ENCODE measurements at regions not wholly inside any gene's neighbourhood (a gene's known extent, or its start where the extent isn't known, plus 50 kb on each side); places are given as distances from the start of the nearest gene placed in this dataset.

DNA sequence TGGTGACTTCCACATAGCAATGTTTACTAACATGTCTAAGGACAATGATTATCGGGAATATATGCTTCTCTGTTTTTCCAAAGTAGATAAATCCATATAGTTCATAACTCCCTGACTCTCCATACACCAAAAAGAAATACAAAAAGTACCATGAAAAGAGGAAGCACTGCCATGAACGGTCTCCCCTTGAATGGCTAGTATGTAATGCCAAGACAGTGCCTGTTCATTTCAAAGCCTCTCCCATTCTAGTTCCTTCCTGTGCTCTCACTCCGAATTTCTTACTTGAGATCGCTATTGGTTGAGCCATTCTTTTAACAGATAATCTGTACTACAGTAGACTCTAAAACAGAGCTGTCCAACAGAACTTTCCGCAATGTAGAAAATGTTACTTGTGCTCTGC lies 54.8 kb upstream of the EDN1 start:
- H3K36me3 ChIP-seq (ENCODE audit: control insufficient read depth, insufficient read depth, low read length) = no peaks in the 10 kb centered on the region
- POLR2A ChIA-PET = no interaction called here
- DNase-seq (ENCODE audit: low read depth) = no peak
- CTCF ChIA-PET = interaction anchor here (0.5 to 1.1 kb wide), 2 partner anchors 11 to 188 kb away, joined by 3 to 4 read pairs; no protein-coding TSS in a partner anchor
- H3K27me3 ChIP-seq (ENCODE audit: control insufficient read depth, insufficient read depth, low read length) = no peaks in the 10 kb centered on the region
- no peak for TF ChIP-seq CTCF (IDR thresholded peaks at IDR 0.05; ENCODE audit: insufficient read depth, low read depth, low read length)
- H3K4me3 ChIP-seq (ENCODE audit: low read depth, low read length) = no peak overlapping the region

- TF ChIP-seq CTCF (IDR thresholded peaks at IDR 0.05; ENCODE audit: insufficient read depth, low read depth, low read length) = no peak
- Histone ChIP-seq H3K27me3 (ENCODE audit: control insufficient read depth, insufficient read depth, low read length) (no peaks in the 10 kb centered on the region), H3K36me3 (ENCODE audit: control insufficient read depth, insufficient read depth, low read length) (no peaks in the 10 kb centered on the region), H3K4me3 (ENCODE audit: low read depth, low read length) (no peak overlapping the region)
- POLR2A ChIA-PET = no interaction called here
- CTCF ChIA-PET = interaction anchor here (0.6 to 1.0 kb wide), 3 partner anchors 11 to 718 kb away, joined by 3 read pairs; no protein-coding TSS in a partner anchor
- DNase-seq (ENCODE audit: low read depth) = no peak
Measured at GRCh38 chr6:12238219-12238618, 51.9 kb upstream of the EDN1 start.

All from BJ (cell line).